GM12878 (cell line): ENCODE measurements at regions not wholly inside any gene's neighbourhood (a gene's known extent, or its start where the extent isn't known, plus 50 kb on each side); places are given as distances from the start of the nearest gene placed in this dataset.

ENCODE experiments used
- ATAC-seq: fragments of 200-7000 bp; cut with Tn5 transposase; 3 replicates; pipeline ENCODE4 v1.9.1; 2020; ENCODE audit warnings: mild to moderate bottlenecking, moderate library complexity
- BruUV-seq: library from RNA; stranded (reverse); fragments of 400-500 nt; replicated peaks from 2 replicates; lab custom pipeline; 2021; lab: Mats Ljungman, UMichigan
- CTCF ChIA-PET: fragments of 300-600 bp; sonication (Branson Sonifier 250); formaldehyde crosslinking; extraction: SDS; loops from one replicate; lab custom pipeline; 2021; ENCODE audit warnings: inconsistent platforms; lab: Yijun Ruan, JAX
- POLR2A ChIA-PET: fragments of 350-600 bp; formaldehyde crosslinking; extraction: SDS; loops from one replicate; lab custom pipeline; 2021; ENCODE audit warnings: inconsistent platforms; lab: Charles Lee
- RAD21 ChIA-PET: fragments of 300-600 bp; sonication (Branson Sonifier 250); formaldehyde crosslinking; loops from one replicate; lab custom pipeline; 2023; ENCODE audit warnings: antibody characterized with exemption; ENCODE audit not compliant: unreplicated experiment; lab: Charles Lee
- SMC1A ChIA-PET: fragments of 300-600 bp; sonication (Branson Sonifier 250); formaldehyde crosslinking; loops from one replicate; lab custom pipeline; 2023; ENCODE audit not compliant: unreplicated experiment, uncharacterized antibody; lab: Charles Lee
- DNase-seq: peaks from one replicate; pipeline ENCODE4 v3.0.0-alpha.2; 2011; ENCODE audit warnings: low read depth, low spot score
- FAIRE-seq: peaks from 3 replicates; lab custom pipeline; 2011; peaks lifted over from hg19 to GRCh38; lab: Jason Lieb, UNC
- H2AFZ ChIP-seq: 2 replicates; pipeline ENCODE4 v1.6.0; 2011; ENCODE audit warnings: low read depth, low read length, control low read depth; ENCODE audit not compliant: control insufficient read depth
- H3K27ac ChIP-seq: 2 replicates; pipeline ENCODE4 v1.5.1; 2011; ENCODE audit warnings: control low read depth; ENCODE audit not compliant: control insufficient read depth, insufficient read depth
- H3K27me3 ChIP-seq, 2 experiments: replicated peaks in 1 of 2; 2 replicates each; pipeline versions ENCODE4 v1.6.0 to v1.6.1; 2011; ENCODE audit warnings: low read length in 1 of 2; ENCODE audit not compliant: control insufficient read depth in 2 of 2, insufficient read depth in 2 of 2
- H3K36me3 ChIP-seq, 2 experiments: 2 replicates each; pipeline ENCODE4 v1.5.1; 2011; ENCODE audit warnings: low read length in 1 of 2; ENCODE audit not compliant: control insufficient read depth in 2 of 2, insufficient read depth in 2 of 2
- H3K4me1 ChIP-seq: 2 replicates; pipeline ENCODE4 v1.6.1; 2011; ENCODE audit warnings: mild to moderate bottlenecking, low read length, moderate library complexity, mixed read lengths; ENCODE audit not compliant: control insufficient read depth, insufficient read depth
- H3K4me2 ChIP-seq: 2 replicates; pipeline ENCODE4 v1.6.0; 2011; ENCODE audit warnings: control low read depth; ENCODE audit not compliant: control insufficient read depth, insufficient read depth
- H3K4me3 ChIP-seq: fragments of 200-600 bp; sonication (generic); 2 replicates; pipeline ENCODE4 v1.5.1; 2016
- H3K79me2 ChIP-seq: 2 replicates; pipeline ENCODE4 v1.6.0; 2011; ENCODE audit warnings: low read length; ENCODE audit not compliant: control insufficient read depth, insufficient read depth
- H3K9ac ChIP-seq: 2 replicates; pipeline ENCODE4 v1.8.0; 2011; ENCODE audit warnings: low read length, control low read depth, mixed read lengths; ENCODE audit not compliant: control insufficient read depth, insufficient read depth
- H3K9me3 ChIP-seq: replicated peaks from 3 replicates; pipeline ENCODE4 v1.5.1; 2011; ENCODE audit warnings: mild to moderate bottlenecking, low read length; ENCODE audit not compliant: control insufficient read depth, insufficient read depth
- H4K20me1 ChIP-seq: 2 replicates; pipeline ENCODE4 v1.6.0; 2011; ENCODE audit not compliant: control insufficient read depth, insufficient read depth
- BMI1 ChIP-seq: fragments of 450-650 bp; IDR thresholded peaks from 2 replicates; pipeline ENCODE4 v1.6.1; 2016; ENCODE audit warnings: mild to moderate bottlenecking, moderate library complexity, borderline replicate concordance
- CBX5 ChIP-seq: sonication (generic); IDR thresholded peaks from 2 replicates; pipeline ENCODE4 v1.6.1; 2016; ENCODE audit warnings: low read depth, moderate library complexity, mild to moderate bottlenecking, inconsistent platforms
- MYB ChIP-seq: fragments of 150-350 bp; IDR thresholded peaks from 2 replicates; pipeline ENCODE4 v1.6.1; 2014; ENCODE audit warnings: mild to moderate bottlenecking, low read depth, low read length, borderline replicate concordance
- POLR2AphosphoS2 ChIP-seq: IDR thresholded peaks from 2 replicates; pipeline ENCODE4 v1.6.1; 2011; ENCODE audit warnings: low read depth, mild to moderate bottlenecking, low read length, improper control_type of control experiment, moderate library complexity
- RCOR1 ChIP-seq: conservative IDR thresholded peaks from 2 replicates; pipeline ENCODE4 v1.6.1; 2012; ENCODE audit warnings: low read depth, low read length, improper control_type of control experiment
- SP1 ChIP-seq: IDR thresholded peaks from one replicate; pipeline ENCODE4 v1.6.1; 2011; ENCODE audit warnings: low read depth, low read length
- WGBS: methylation state at CpG from one replicate; pipeline ENCODE4 v1.1.6; 2016; ENCODE audit warnings: low lambda C conversion rate; ENCODE audit not compliant: insufficient replicate concordance, insufficient coverage; ENCODE audit errors: missing lambda C conversion rate; 5-methylcytosine and 5-hydroxymethylcytosine counted together
- in situ Hi-C: fragments of 300-500 bp; cut with MboI; formaldehyde crosslinking; loops from 9 replicates; pipeline ENCODE4 v1.14.3; 2018; ENCODE audit warnings: mixed read lengths
- intact Hi-C: fragments of 100-400 bp; cut with micrococcal nuclease; formaldehyde crosslinking; loops from one replicate; pipeline ENCODE4 v1.14.2; 2022; ENCODE audit not compliant: unreplicated experiment
- TF ChIP-seq, protein P1 (sequence below): IDR thresholded peaks from 2 replicates; pipeline ENCODE4 v1.6.1; 2012; ENCODE audit warnings: low read depth, low read length, improper control_type of control experiment
- TF ChIP-seq, protein P2 (sequence below): IDR thresholded peaks from 2 replicates; pipeline ENCODE4 v1.6.1; 2011; ENCODE audit warnings: low read depth, low read length, improper control_type of control experiment, borderline replicate concordance
- TF ChIP-seq, protein P3 (sequence below): fragments of 450-650 bp; IDR thresholded peaks from 2 replicates; pipeline ENCODE4 v1.6.1; 2018; ENCODE audit warnings: borderline replicate concordance, mild to moderate bottlenecking; ENCODE audit not compliant: partially characterized antibody
- TF ChIP-seq, protein P4 (sequence below): fragments of 450-650 bp; IDR thresholded peaks from 2 replicates; pipeline ENCODE4 v1.6.1; 2017; ENCODE audit warnings: mild to moderate bottlenecking, low read depth, inconsistent platforms; ENCODE audit not compliant: poor library complexity, severe bottlenecking

DNA sequence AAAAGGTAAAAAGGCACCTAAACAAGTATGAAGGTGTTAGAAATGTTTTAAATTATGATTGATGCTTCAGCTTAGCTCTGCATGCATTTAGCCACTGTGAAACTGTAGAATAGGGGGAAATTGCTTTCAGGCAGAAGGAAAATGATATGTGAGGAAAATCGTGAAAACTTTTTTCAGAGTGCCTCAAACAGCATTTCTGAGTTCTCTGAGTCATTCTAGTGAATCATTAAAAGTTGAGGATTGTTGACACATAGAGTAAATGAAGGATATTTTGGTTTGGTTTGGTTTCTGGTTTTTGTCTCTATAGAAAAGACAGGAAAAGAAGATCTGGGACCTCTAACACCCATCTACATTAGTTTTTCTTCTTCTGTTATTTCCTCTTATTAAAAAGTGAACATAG, 332.5 kb upstream of the TRAM1L1 start:
- Histone ChIP-seq H3K79me2 (no peaks in the 10 kb centered on the region), H3K27me3 (no peaks in the 10 kb centered on the region; a peak in 1 of 4 replicates), H3K4me1 (no peaks in the 10 kb centered on the region), H2AFZ (no peak overlapping the region), H3K36me3 (no peaks in the 10 kb centered on the region), H3K9ac (no peak overlapping the region), H3K27ac (no peak overlapping the region), H4K20me1 (no peaks in the 10 kb centered on the region), H3K4me3 (no peak overlapping the region), H3K4me2 (no peak overlapping the region), H3K9me3 (no peaks in the 10 kb centered on the region)
- ChIA-PET POLR2A (no interaction called here), CTCF (no interaction called here), RAD21 (no interaction called here), SMC1A (interaction anchor here (1.0 kb wide), 1 partner anchor 11 kb away, joined by 3 read pairs; no protein-coding TSS in a partner anchor)
- FAIRE-seq (no peak), DNase-seq (no peak), ATAC-seq (no peak)
- TF ChIP-seq, protein P1, sequence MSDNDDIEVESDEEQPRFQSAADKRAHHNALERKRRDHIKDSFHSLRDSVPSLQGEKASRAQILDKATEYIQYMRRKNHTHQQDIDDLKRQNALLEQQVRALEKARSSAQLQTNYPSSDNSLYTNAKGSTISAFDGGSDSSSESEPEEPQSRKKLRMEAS = no peak
- TF ChIP-seq, protein P2, sequence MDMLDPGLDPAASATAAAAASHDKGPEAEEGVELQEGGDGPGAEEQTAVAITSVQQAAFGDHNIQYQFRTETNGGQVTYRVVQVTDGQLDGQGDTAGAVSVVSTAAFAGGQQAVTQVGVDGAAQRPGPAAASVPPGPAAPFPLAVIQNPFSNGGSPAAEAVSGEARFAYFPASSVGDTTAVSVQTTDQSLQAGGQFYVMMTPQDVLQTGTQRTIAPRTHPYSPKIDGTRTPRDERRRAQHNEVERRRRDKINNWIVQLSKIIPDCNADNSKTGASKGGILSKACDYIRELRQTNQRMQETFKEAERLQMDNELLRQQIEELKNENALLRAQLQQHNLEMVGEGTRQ = no peak
- TF ChIP-seq RCOR1 = no peak
- no peak for TF ChIP-seq BMI1
- TF ChIP-seq CBX5 = no peak
- TF ChIP-seq SP1 = no peak
- TF ChIP-seq, protein P3, sequence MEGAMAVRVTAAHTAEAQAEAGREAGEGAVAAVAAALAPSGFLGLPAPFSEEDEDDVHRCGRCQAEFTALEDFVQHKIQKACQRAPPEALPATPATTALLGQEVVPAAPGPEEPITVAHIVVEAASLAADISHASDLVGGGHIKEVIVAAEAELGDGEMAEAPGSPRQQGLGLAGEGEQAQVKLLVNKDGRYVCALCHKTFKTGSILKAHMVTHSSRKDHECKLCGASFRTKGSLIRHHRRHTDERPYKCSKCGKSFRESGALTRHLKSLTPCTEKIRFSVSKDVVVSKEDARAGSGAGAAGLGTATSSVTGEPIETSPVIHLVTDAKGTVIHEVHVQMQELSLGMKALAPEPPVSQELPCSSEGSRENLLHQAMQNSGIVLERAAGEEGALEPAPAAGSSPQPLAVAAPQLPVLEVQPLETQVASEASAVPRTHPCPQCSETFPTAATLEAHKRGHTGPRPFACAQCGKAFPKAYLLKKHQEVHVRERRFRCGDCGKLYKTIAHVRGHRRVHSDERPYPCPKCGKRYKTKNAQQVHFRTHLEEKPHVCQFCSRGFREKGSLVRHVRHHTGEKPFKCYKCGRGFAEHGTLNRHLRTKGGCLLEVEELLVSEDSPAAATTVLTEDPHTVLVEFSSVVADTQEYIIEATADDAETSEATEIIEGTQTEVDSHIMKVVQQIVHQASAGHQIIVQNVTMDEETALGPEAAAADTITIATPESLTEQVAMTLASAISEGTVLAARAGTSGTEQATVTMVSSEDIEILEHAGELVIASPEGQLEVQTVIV = no peak
- no peak for TF ChIP-seq MYB
- no peak for TF ChIP-seq POLR2AphosphoS2
- TF ChIP-seq, protein P4, sequence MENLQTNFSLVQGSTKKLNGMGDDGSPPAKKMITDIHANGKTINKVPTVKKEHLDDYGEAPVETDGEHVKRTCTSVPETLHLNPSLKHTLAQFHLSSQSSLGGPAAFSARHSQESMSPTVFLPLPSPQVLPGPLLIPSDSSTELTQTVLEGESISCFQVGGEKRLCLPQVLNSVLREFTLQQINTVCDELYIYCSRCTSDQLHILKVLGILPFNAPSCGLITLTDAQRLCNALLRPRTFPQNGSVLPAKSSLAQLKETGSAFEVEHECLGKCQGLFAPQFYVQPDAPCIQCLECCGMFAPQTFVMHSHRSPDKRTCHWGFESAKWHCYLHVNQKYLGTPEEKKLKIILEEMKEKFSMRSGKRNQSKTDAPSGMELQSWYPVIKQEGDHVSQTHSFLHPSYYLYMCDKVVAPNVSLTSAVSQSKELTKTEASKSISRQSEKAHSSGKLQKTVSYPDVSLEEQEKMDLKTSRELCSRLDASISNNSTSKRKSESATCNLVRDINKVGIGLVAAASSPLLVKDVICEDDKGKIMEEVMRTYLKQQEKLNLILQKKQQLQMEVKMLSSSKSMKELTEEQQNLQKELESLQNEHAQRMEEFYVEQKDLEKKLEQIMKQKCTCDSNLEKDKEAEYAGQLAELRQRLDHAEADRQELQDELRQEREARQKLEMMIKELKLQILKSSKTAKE = no peak
- BruUV-seq = no TSS peak
- intact Hi-C loops = no loop called here
- WGBS = 0% methylated on average over 1 of the region's 1 CpG
- in situ Hi-C loops = no loop called here
